CD4-positive, alpha-beta T cell (primary cell): ENCODE measurements at regions not wholly inside any gene's neighbourhood (a gene's known extent, or its start where the extent isn't known, plus 50 kb on each side); places are given as distances from the start of the nearest gene placed in this dataset.

ENCODE experiments used
- ATAC-seq: fragments of 200-7000 bp; cut with Tn5 transposase; one replicate; pipeline ENCODE4 v1.10.0; 2022; ENCODE audit warnings: mild to moderate bottlenecking; ENCODE audit not compliant: poor library complexity
- CTCF ChIA-PET: fragments of 350-600 bp; sonication (Branson Sonifier 250); formaldehyde crosslinking; loops from one replicate; lab custom pipeline; 2021; ENCODE audit warnings: antibody characterized with exemption, inconsistent platforms; lab: Charles Lee
- POLR2A ChIA-PET: fragments of 350-600 bp; sonication (Branson Sonifier 250); formaldehyde crosslinking; loops from one replicate; lab custom pipeline; 2021; ENCODE audit warnings: antibody characterized with exemption, inconsistent platforms; lab: Charles Lee
- DNase-seq, 14 experiments: peaks; one replicate each; pipeline ENCODE4 v3.0.0-alpha.2; 2013 to 2020; ENCODE audit warnings: mixed read lengths in 2 of 14
- H3K27ac ChIP-seq, 2 donors: one replicate each; pipeline versions ENCODE4 v1.5.1 to v1.7.0; 2013; ENCODE audit warnings: low read length in 2 of 2, low read depth in 1 of 2, mild to moderate bottlenecking in 1 of 2
- H3K27me3 ChIP-seq, 2 experiments: 1 replicate in 1 of 2; 2 replicates in 1 of 2; pipeline versions ENCODE4 v1.6.1 to v1.7.0; 2013; ENCODE audit warnings: low read length in 2 of 2, control low read depth in 1 of 2, mild to moderate bottlenecking in 1 of 2, moderate library complexity in 1 of 2; ENCODE audit not compliant: insufficient read depth in 2 of 2, control insufficient read depth in 1 of 2
- H3K36me3 ChIP-seq: one replicate; pipeline ENCODE4 v1.6.1; 2013; ENCODE audit warnings: low read length, control low read depth; ENCODE audit not compliant: insufficient read depth
- H3K4me1 ChIP-seq: one replicate; pipeline ENCODE4 v1.6.1; 2013; ENCODE audit warnings: low read length, control low read depth; ENCODE audit not compliant: insufficient read depth
- H3K4me3 ChIP-seq: one replicate; pipeline ENCODE4 v1.5.1; 2013; ENCODE audit warnings: mild to moderate bottlenecking, low read length, moderate library complexity
- H3K9me3 ChIP-seq, 2 experiments: 1 replicate in 1 of 2; 2 replicates in 1 of 2; pipeline versions ENCODE4 v1.6.1 to v1.7.0; 2013; ENCODE audit warnings: low read length in 2 of 2, mild to moderate bottlenecking in 2 of 2, control low read depth in 1 of 2, moderate library complexity in 1 of 2; ENCODE audit not compliant: control insufficient read depth in 1 of 2, insufficient read depth in 1 of 2
- H3K27ac Mint-ChIP-seq: one replicate; pipeline ENCODE4 v1.8.0; 2020; ENCODE audit warnings: mixed read lengths
- H3K27me3 Mint-ChIP-seq: one replicate; pipeline ENCODE4 v1.8.0; 2021; ENCODE audit warnings: mixed read lengths
- H3K36me3 Mint-ChIP-seq: one replicate; pipeline ENCODE4 v1.8.0; 2021; ENCODE audit warnings: low read depth, mixed read lengths
- H3K4me1 Mint-ChIP-seq: one replicate; pipeline ENCODE4 v1.8.0; 2021; ENCODE audit warnings: low read depth, mixed read lengths
- H3K4me3 Mint-ChIP-seq: one replicate; pipeline ENCODE4 v1.8.0; 2020; ENCODE audit warnings: mild to moderate bottlenecking, mixed read lengths
- H3K9me3 Mint-ChIP-seq: one replicate; pipeline ENCODE4 v1.8.0; 2020; ENCODE audit warnings: mixed read lengths
- intact Hi-C, 2 experiments: fragments of 100-400 bp; cut with DNase I in 1 of 2; cut with micrococcal nuclease in 1 of 2; formaldehyde crosslinking; loops; one replicate each; pipeline versions ENCODE4 v1.15.1 to v1.9.0; 2023 to 2025; cut with DNase I, micrococcal nuclease
- TF ChIP-seq, protein P1 (sequence below): fragments of 200-600 bp; IDR thresholded peaks from one replicate; pipeline ENCODE4 v1.8.0; 2022; ENCODE audit warnings: antibody characterized with exemption, mild to moderate bottlenecking

DNA sequence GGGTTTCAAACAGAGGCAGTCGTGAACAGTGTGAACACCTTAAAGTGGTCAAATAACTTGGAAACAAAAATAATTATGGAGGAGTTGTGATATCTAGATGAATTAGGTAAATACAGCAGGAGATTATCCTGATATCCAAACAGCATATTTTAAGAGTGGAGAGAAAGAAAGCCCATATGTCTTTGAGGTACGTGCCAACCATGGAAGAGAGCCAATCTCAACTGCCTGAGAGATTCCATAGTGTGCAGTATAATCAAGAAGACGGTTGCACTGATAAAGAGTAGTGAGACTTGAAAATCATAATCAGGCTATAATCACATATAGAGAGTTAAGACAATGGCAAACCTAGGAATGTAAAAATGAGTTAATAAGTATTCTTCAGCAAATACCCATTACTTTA lies 472.8 kb upstream of the SLITRK5 start:
- no peaks in the 10 kb centered on the region for H3K27me3 ChIP-seq
- Mint-ChIP-seq H3K4me3 (no peak overlapping the region), H3K9me3 (no peaks in the 10 kb centered on the region), H3K27ac (no peak overlapping the region), H3K27me3 (no peaks in the 10 kb centered on the region), H3K36me3 (no peaks in the 10 kb centered on the region), H3K4me1 (no peaks in the 10 kb centered on the region)
- TF ChIP-seq, protein P1, sequence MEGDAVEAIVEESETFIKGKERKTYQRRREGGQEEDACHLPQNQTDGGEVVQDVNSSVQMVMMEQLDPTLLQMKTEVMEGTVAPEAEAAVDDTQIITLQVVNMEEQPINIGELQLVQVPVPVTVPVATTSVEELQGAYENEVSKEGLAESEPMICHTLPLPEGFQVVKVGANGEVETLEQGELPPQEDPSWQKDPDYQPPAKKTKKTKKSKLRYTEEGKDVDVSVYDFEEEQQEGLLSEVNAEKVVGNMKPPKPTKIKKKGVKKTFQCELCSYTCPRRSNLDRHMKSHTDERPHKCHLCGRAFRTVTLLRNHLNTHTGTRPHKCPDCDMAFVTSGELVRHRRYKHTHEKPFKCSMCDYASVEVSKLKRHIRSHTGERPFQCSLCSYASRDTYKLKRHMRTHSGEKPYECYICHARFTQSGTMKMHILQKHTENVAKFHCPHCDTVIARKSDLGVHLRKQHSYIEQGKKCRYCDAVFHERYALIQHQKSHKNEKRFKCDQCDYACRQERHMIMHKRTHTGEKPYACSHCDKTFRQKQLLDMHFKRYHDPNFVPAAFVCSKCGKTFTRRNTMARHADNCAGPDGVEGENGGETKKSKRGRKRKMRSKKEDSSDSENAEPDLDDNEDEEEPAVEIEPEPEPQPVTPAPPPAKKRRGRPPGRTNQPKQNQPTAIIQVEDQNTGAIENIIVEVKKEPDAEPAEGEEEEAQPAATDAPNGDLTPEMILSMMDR = no peak
- DNase-seq = no peak
- no peaks in the 10 kb centered on the region for H3K4me1 ChIP-seq
- no peaks in the 10 kb centered on the region for H3K36me3 ChIP-seq
- ATAC-seq = no peak
- ChIA-PET POLR2A (no interaction called here), CTCF (no interaction called here)
- no peak overlapping the region for H3K27ac ChIP-seq
- H3K4me3 ChIP-seq = no peak overlapping the region
- intact Hi-C loops = no loop called here
- peaks cover 0 to 4% of the 10 kb centered on the region in 2 experiments for H3K9me3 ChIP-seq

DNA sequence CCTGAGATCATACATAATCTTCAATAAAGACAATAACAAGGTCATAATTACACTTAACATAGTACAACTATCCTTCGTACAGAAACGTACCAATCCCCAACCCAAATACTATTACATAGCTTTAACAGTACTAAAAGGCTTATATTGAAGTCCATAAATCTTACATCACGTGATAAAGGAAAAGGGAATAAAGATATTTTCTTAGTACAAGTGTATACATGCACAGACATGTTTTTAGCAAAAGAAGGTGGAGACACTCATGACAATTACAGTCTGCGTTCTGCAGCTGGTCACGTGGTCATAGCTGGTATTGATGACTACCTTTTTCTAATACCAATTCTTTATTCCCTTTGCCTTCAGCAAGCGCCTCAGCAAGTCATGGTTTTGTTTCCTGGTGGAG lies 464.5 kb upstream of the SLITRK5 start:
- TF ChIP-seq, protein P1 = no peak
- no peaks in the 10 kb centered on the region for H3K9me3 ChIP-seq
- intact Hi-C loops = no loop called here
- ATAC-seq = no peak
- H3K27ac ChIP-seq = no peak overlapping the region
- ChIA-PET POLR2A (no interaction called here), CTCF (no interaction called here)
- no peaks in the 10 kb centered on the region for H3K36me3 Mint-ChIP-seq
- no peaks in the 10 kb centered on the region for H3K36me3 ChIP-seq
- H3K4me1 Mint-ChIP-seq = no peaks in the 10 kb centered on the region
- no peak overlapping the region for H3K4me3 Mint-ChIP-seq
- peaks cover 4% of the 10 kb centered on the region for H3K9me3 Mint-ChIP-seq
- no peaks in the 10 kb centered on the region for H3K27me3 Mint-ChIP-seq
- H3K4me3 ChIP-seq = no peak overlapping the region
- no peaks in the 10 kb centered on the region for H3K27me3 ChIP-seq
- DNase-seq = no peak
- no peak overlapping the region for H3K27ac Mint-ChIP-seq
- H3K4me1 ChIP-seq = no peaks in the 10 kb centered on the region

DNA sequence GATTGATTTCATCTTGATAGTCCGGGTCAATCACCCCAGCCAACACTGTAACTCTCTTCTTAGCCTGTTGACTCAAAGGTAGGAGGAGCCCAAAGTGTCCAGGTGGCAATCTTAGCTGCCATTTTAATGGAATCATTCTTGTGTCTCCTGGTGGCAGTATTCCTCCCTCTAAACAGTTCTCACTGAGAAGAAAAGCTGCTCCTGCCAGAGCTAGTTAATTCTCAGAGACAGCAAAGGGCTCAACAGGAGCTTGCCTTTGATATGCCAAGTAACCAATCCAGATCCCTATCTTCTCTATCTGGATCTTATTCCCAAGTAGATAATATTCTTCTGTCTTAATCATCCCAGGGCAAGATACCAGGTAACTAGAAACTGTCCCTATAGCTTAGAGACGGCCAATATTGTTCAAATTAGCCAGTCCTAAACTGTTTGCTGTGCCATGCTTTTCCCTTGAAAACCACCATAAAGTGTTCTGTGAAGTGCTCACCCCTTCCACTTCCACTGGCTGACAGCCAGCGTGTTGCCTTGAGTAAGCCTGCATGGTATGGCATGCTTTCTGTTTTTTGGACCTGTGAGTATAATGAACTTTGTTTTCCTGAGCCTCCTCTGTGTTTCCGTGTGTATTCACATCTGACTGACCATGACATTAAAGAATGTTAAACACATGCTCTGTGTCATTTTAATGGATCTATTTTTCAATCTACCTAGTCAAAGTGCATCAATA lies 463.7 kb upstream of the SLITRK5 start:
- TF ChIP-seq, protein P1 = no peak
- no peaks in the 10 kb centered on the region for H3K36me3 ChIP-seq
- Mint-ChIP-seq H3K4me3 (no peak overlapping the region), H3K36me3 (no peaks in the 10 kb centered on the region), H3K4me1 (no peaks in the 10 kb centered on the region), H3K9me3 (peaks cover 4% of the 10 kb centered on the region), H3K27me3 (no peaks in the 10 kb centered on the region), H3K27ac (no peak overlapping the region)
- no peak for DNase-seq
- CTCF ChIA-PET = no interaction called here
- H3K4me1 ChIP-seq = no peaks in the 10 kb centered on the region
- POLR2A ChIA-PET = no interaction called here
- intact Hi-C loops = no loop called here
- H3K27me3 ChIP-seq = no peaks in the 10 kb centered on the region
- no peak for ATAC-seq
- no peak overlapping the region for H3K27ac ChIP-seq
- no peaks in the 10 kb centered on the region for H3K9me3 ChIP-seq
- H3K4me3 ChIP-seq = no peak overlapping the region
